DOHH2 (cell line): ENCODE measurements at regions not wholly inside any gene's neighbourhood (a gene's known extent, or its start where the extent isn't known, plus 50 kb on each side); places are given as distances from the start of the nearest gene placed in this dataset.

Source experiments
- H3F3A ChIP-seq: fragments of 200-600 bp; sonication (generic), shearing (Covaris generic); 2 replicates; pipeline ENCODE4 v1.6.0; 2016; ENCODE audit warnings: antibody characterized with exemption, mild to moderate bottlenecking; ENCODE audit not compliant: control insufficient read depth, insufficient read depth
- H3K27ac ChIP-seq: fragments of 200-600 bp; sonication (generic); 2 replicates; pipeline ENCODE4 v1.5.1; 2014; ENCODE audit warnings: low read depth, mild to moderate bottlenecking, low read length, moderate library complexity
- H3K27me3 ChIP-seq: fragments of 200-600 bp; sonication (generic); 2 replicates; pipeline ENCODE4 v1.6.1; 2014; ENCODE audit warnings: mild to moderate bottlenecking, low read length, mixed read lengths; ENCODE audit not compliant: control insufficient read depth
- H3K36me3 ChIP-seq: fragments of 200-600 bp; sonication (generic); 2 replicates; pipeline ENCODE4 v1.6.1; 2014; ENCODE audit warnings: mild to moderate bottlenecking, low read length, moderate library complexity, mixed read lengths; ENCODE audit not compliant: control insufficient read depth
- H3K4me1 ChIP-seq: fragments of 200-600 bp; sonication (generic); 2 replicates; pipeline ENCODE4 v1.6.1; 2014; ENCODE audit warnings: mild to moderate bottlenecking, low read length, mixed read lengths; ENCODE audit not compliant: control insufficient read depth
- H3K4me2 ChIP-seq: fragments of 200-600 bp; sonication (generic); 2 replicates; pipeline ENCODE4 v1.6.0; 2014; ENCODE audit warnings: mild to moderate bottlenecking, low read length, moderate library complexity
- H3K4me3 ChIP-seq: fragments of 200-600 bp; sonication (generic); 2 replicates; pipeline ENCODE4 v1.5.1; 2014; ENCODE audit warnings: mild to moderate bottlenecking, low read length, mixed read lengths
- H3K79me2 ChIP-seq: fragments of 200-600 bp; sonication (generic); 2 replicates; pipeline ENCODE4 v1.6.1; 2014; ENCODE audit warnings: mild to moderate bottlenecking, low read length, mixed read lengths; ENCODE audit not compliant: control insufficient read depth
- H3K9me2 ChIP-seq: fragments of 200-600 bp; sonication (generic); replicated peaks from 2 replicates; pipeline ENCODE4 v1.6.1; 2014; ENCODE audit warnings: mild to moderate bottlenecking, low read length, mixed read lengths; ENCODE audit not compliant: control insufficient read depth
- H3K9me3 ChIP-seq: fragments of 200-600 bp; sonication (generic); 2 replicates; pipeline ENCODE4 v1.6.1; 2014; ENCODE audit warnings: antibody characterized with exemption, low read length, mixed read lengths; ENCODE audit not compliant: control insufficient read depth, insufficient read depth
- H4K20me1 ChIP-seq: fragments of 200-600 bp; sonication (generic); 2 replicates; pipeline ENCODE4 v1.6.0; 2014; ENCODE audit warnings: low read depth, mild to moderate bottlenecking, antibody characterized with exemption, low read length, moderate library complexity; ENCODE audit not compliant: control insufficient read depth, insufficient read depth
- EZH2phosphoT487 ChIP-seq: fragments of 200-600 bp; sonication (generic); IDR thresholded peaks from 2 replicates; pipeline ENCODE4 v1.6.1; 2017; ENCODE audit warnings: borderline replicate concordance, mild to moderate bottlenecking, antibody characterized with exemption, low read length, moderate library complexity, mixed read lengths
- TF ChIP-seq, protein P1 (sequence below): fragments of 200-600 bp; sonication (generic); IDR thresholded peaks from one replicate; pipeline ENCODE4 v1.5.1; 2014; ENCODE audit warnings: antibody characterized with exemption, mild to moderate bottlenecking, low read depth, low read length; ENCODE audit not compliant: poor library complexity, severe bottlenecking

DNA sequence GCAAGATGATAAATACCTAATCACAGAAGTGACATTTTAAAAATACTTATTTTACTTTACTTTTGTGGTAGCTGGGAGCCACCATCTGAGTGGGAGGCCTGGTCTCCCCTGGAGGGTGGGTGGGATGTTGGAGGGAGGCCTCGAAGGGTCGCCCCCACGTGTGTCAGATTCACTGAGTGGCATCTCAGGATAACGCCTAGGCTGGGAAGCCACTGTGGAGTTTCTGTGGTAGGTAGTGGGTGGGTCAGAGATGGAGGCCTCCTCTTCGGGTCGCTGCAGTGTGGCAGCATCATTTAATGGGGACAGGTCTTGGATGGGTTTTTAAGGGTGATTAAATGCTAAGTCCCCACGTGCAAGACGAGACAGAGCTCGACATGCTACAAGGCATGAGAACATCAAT lies 1154.8 kb upstream of the CDH18 start:
- H3K4me3 ChIP-seq: no peak overlapping the region
- no peaks in the 10 kb centered on the region for H3K36me3 ChIP-seq
- H3F3A ChIP-seq: no peaks in the 10 kb centered on the region
- H3K4me2 ChIP-seq: no peak overlapping the region
- H4K20me1 ChIP-seq: no peaks in the 10 kb centered on the region
- no peaks in the 10 kb centered on the region for H3K27me3 ChIP-seq
- no peaks in the 10 kb centered on the region for H3K4me1 ChIP-seq
- no peaks in the 10 kb centered on the region for H3K79me2 ChIP-seq
- no peaks in the 10 kb centered on the region for H3K9me2 ChIP-seq
- no peaks in the 10 kb centered on the region for H3K9me3 ChIP-seq
- H3K27ac ChIP-seq: no peak overlapping the region
- TF ChIP-seq, protein P1, sequence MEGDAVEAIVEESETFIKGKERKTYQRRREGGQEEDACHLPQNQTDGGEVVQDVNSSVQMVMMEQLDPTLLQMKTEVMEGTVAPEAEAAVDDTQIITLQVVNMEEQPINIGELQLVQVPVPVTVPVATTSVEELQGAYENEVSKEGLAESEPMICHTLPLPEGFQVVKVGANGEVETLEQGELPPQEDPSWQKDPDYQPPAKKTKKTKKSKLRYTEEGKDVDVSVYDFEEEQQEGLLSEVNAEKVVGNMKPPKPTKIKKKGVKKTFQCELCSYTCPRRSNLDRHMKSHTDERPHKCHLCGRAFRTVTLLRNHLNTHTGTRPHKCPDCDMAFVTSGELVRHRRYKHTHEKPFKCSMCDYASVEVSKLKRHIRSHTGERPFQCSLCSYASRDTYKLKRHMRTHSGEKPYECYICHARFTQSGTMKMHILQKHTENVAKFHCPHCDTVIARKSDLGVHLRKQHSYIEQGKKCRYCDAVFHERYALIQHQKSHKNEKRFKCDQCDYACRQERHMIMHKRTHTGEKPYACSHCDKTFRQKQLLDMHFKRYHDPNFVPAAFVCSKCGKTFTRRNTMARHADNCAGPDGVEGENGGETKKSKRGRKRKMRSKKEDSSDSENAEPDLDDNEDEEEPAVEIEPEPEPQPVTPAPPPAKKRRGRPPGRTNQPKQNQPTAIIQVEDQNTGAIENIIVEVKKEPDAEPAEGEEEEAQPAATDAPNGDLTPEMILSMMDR: no peak
- TF ChIP-seq EZH2phosphoT487: no peak

DNA sequence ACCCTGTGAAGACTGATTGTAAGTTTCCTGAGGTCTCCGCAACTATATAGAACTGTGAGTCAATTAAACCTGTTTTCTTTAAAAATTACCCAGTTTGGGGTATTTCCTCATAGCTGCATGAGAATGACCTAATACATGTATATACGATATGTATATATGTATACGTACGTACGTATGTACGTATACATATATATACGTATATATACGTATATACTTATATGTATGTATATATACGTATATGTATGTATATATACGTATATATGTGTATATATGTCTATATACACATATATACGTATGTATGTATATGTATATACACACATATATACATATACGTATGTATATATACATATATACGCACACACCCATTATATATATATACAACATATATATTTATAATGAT lies 1153.0 kb upstream of the CDH18 start:
- Histone ChIP-seq H3F3A (no peaks in the 10 kb centered on the region), H3K27ac (no peak overlapping the region), H3K36me3 (no peaks in the 10 kb centered on the region), H3K79me2 (no peaks in the 10 kb centered on the region), H3K4me1 (no peaks in the 10 kb centered on the region), H3K4me3 (no peak overlapping the region), H3K9me2 (no peaks in the 10 kb centered on the region), H3K9me3 (no peaks in the 10 kb centered on the region), H3K27me3 (no peaks in the 10 kb centered on the region), H4K20me1 (no peaks in the 10 kb centered on the region), H3K4me2 (no peak overlapping the region)
- TF ChIP-seq, protein P1: no peak
- no peak for TF ChIP-seq EZH2phosphoT487

DNA sequence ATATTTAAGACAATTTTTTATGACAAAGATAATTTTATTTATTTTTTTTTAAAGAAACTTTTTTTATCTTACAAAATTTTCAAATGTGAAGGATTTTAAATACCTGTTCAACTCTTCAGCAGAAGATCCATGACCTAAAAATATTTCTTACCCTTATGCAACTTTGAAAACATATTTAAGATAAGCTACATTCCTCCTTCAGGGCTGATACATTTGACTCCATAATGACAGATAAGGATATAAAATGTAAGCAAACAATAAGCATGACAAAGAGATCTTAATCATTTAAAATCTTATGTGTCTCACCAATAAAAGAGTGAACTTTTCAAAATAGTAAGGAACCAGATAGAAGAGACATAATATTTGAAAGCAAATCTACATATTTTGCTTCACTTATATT lies 1138.2 kb upstream of the CDH18 start:
- H3K79me2 ChIP-seq: no peaks in the 10 kb centered on the region
- no peaks in the 10 kb centered on the region for H3K4me1 ChIP-seq
- H4K20me1 ChIP-seq: no peaks in the 10 kb centered on the region
- H3K9me2 ChIP-seq: no peaks in the 10 kb centered on the region
- H3K4me3 ChIP-seq: no peak overlapping the region
- no peak overlapping the region for H3K27ac ChIP-seq
- no peaks in the 10 kb centered on the region for H3K9me3 ChIP-seq
- no peaks in the 10 kb centered on the region for H3F3A ChIP-seq
- no peaks in the 10 kb centered on the region for H3K36me3 ChIP-seq
- no peak overlapping the region for H3K4me2 ChIP-seq
- TF ChIP-seq EZH2phosphoT487: no peak
- TF ChIP-seq, protein P1: no peak
- H3K27me3 ChIP-seq: no peaks in the 10 kb centered on the region
